A549 (cell line): ENCODE measurements at regions not wholly inside any gene's neighbourhood (a gene's known extent, or its start where the extent isn't known, plus 50 kb on each side); places are given as distances from the start of the nearest gene placed in this dataset.
A peak's percentile ranks its signal among the peaks of the same experiment; 100 is the strongest.

Experiments
- ATAC-seq, 2 experiments: fragments of 200-7000 bp in 1 of 2; fragments of >200 bp in 1 of 2; cut with Nextera tagmentation in 1 of 2; cut with Tn5 transposase in 1 of 2; 3 replicates each; pipeline versions ENCODE4 v1.8.0 to v1.9.1; 2018 to 2020; ENCODE audit warnings: mild to moderate bottlenecking in 1 of 2, moderate library complexity in 1 of 2
- CTCF ChIA-PET: fragments of 300-600 bp; sonication (Branson Sonifier 250); formaldehyde crosslinking; extraction: SDS; loops from one replicate; lab custom pipeline; 2021; ENCODE audit warnings: antibody characterized with exemption, inconsistent platforms; lab: Yijun Ruan, JAX
- POLR2A ChIA-PET: fragments of 350-600 bp; formaldehyde crosslinking; extraction: SDS; loops from one replicate; lab custom pipeline; 2021; ENCODE audit warnings: antibody characterized with exemption, inconsistent platforms; lab: Yijun Ruan, JAX
- DNase-seq, 2 experiments: peaks; one replicate each; pipeline versions ENCODE4 v3.0.0 to v3.0.0-alpha.2; 2011 to 2016; ENCODE audit warnings: low read depth in 1 of 2, low spot score in 1 of 2
- FAIRE-seq: peaks from 2 replicates; lab custom pipeline; 2011; peaks lifted over from hg19 to GRCh38; lab: Jason Lieb, UNC
- H3K27ac ChIP-seq, 2 experiments: fragments of >200 bp; sonication (Bioruptor Twin); formaldehyde crosslinking; 3 replicates each; pipeline ENCODE4 v1.5.1; 2016 to 2017
- H3K4me1 ChIP-seq: fragments of >200 bp; sonication (Bioruptor Twin); formaldehyde crosslinking; 3 replicates; pipeline ENCODE4 v1.6.1; 2016
- H3K4me2 ChIP-seq: fragments of >200 bp; sonication (Bioruptor Twin); formaldehyde crosslinking; 3 replicates; pipeline ENCODE4 v1.6.1; 2016
- H3K4me3 ChIP-seq: fragments of >200 bp; sonication (Bioruptor Twin); formaldehyde crosslinking; 3 replicates; pipeline ENCODE4 v1.5.1; 2016
- H3K9me3 ChIP-seq: fragments of >200 bp; sonication (Bioruptor Twin); formaldehyde crosslinking; 3 replicates; pipeline ENCODE4 v1.6.1; 2016
- ATOH8 ChIP-seq: fragments of 250-450 bp; sonication (Bioruptor Pico); IDR thresholded peaks from 2 replicates; pipeline ENCODE4 v1.5.0; 2020; ENCODE audit warnings: low read depth, mild to moderate bottlenecking, moderate library complexity
- BCL3 ChIP-seq: fragments of >200 bp; sonication (Bioruptor Twin); formaldehyde crosslinking; IDR thresholded peaks from 3 replicates; pipeline ENCODE4 v1.6.1; 2016
- CBX2 ChIP-seq: fragments of 200-600 bp; sonication (generic); IDR thresholded peaks from 2 replicates; pipeline ENCODE4 v1.6.1; 2016; ENCODE audit warnings: low read depth, mild to moderate bottlenecking, borderline replicate concordance
- CBX8 ChIP-seq: fragments of 200-600 bp; sonication (generic); IDR thresholded peaks from 2 replicates; pipeline ENCODE4 v1.6.1; 2016
- CHD4 ChIP-seq: fragments of 200-600 bp; sonication (generic); IDR thresholded peaks from 2 replicates; pipeline ENCODE4 v1.6.1; 2016; ENCODE audit warnings: antibody characterized with exemption, mild to moderate bottlenecking, borderline replicate concordance
- CTCF ChIP-seq: fragments of >200 bp; sonication (Bioruptor Twin); formaldehyde crosslinking; IDR thresholded peaks from 3 replicates; pipeline ENCODE4 v1.5.1; 2016
- E2F6 ChIP-seq: IDR thresholded peaks from 2 replicates; pipeline ENCODE4 v1.6.1; 2012; ENCODE audit warnings: low read depth, borderline replicate concordance
- EP300 ChIP-seq, 2 experiments: fragments of >200 bp; sonication (Bioruptor Twin); formaldehyde crosslinking; IDR thresholded peaks; 2 replicates in 1 of 2; 3 replicates in 1 of 2; pipeline ENCODE4 v1.6.1; 2016 to 2017
- ESRRA ChIP-seq: fragments of 150-350 bp; IDR thresholded peaks from 2 replicates; pipeline ENCODE4 v1.6.1; 2014; ENCODE audit warnings: mild to moderate bottlenecking, low read length, borderline replicate concordance
- FOXS1 ChIP-seq: fragments of 250-450 bp; sonication (Bioruptor Pico); IDR thresholded peaks from 2 replicates; pipeline ENCODE4 v1.5.0; 2020; ENCODE audit warnings: mild to moderate bottlenecking, moderate library complexity
- GATA3 ChIP-seq: IDR thresholded peaks from 2 replicates; pipeline ENCODE4 v1.6.1; 2012; ENCODE audit warnings: borderline replicate concordance
- HDAC2 ChIP-seq: fragments of 200-600 bp; sonication (generic); IDR thresholded peaks from 2 replicates; pipeline ENCODE4 v1.6.1; 2016
- HEYL ChIP-seq: fragments of 250-450 bp; sonication (Bioruptor Pico); IDR thresholded peaks from 2 replicates; pipeline ENCODE4 v1.8.0; 2021; ENCODE audit warnings: mild to moderate bottlenecking, moderate library complexity
- HMGXB4 ChIP-seq: fragments of 250-450 bp; sonication (Bioruptor Pico); IDR thresholded peaks from 2 replicates; pipeline ENCODE4 v1.5.0; 2021; ENCODE audit warnings: mild to moderate bottlenecking, moderate library complexity, borderline replicate concordance
- HOXB13 ChIP-seq: fragments of 250-450 bp; sonication (Bioruptor Pico); IDR thresholded peaks from 2 replicates; pipeline ENCODE4 v1.5.0; 2020; ENCODE audit warnings: low read depth, mild to moderate bottlenecking, moderate library complexity
- JUN ChIP-seq, 2 experiments: fragments of >200 bp; sonication (Bioruptor Twin); formaldehyde crosslinking; IDR thresholded peaks; 2 replicates in 1 of 2; 3 replicates in 1 of 2; pipeline ENCODE4 v1.6.1; 2016 to 2017
- JUNB ChIP-seq: fragments of >200 bp; sonication (Bioruptor Twin); formaldehyde crosslinking; IDR thresholded peaks from 2 replicates; pipeline ENCODE4 v1.6.1; 2016
- KDM5A ChIP-seq: fragments of 200-600 bp; sonication (generic); IDR thresholded peaks from 2 replicates; pipeline ENCODE4 v1.6.1; 2016; ENCODE audit warnings: antibody characterized with exemption, mild to moderate bottlenecking
- MAFK ChIP-seq: fragments of 450-650 bp; IDR thresholded peaks from 2 replicates; pipeline ENCODE4 v1.6.1; 2014; ENCODE audit not compliant: partially characterized antibody
- NFE2L2 ChIP-seq: fragments of 150-350 bp; conservative IDR thresholded peaks from 2 replicates; pipeline ENCODE4 v1.6.1; 2014; ENCODE audit warnings: low read length
- PHF8 ChIP-seq: fragments of 200-600 bp; sonication (generic); IDR thresholded peaks from 2 replicates; pipeline ENCODE4 v1.6.1; 2016; ENCODE audit warnings: low read depth, mild to moderate bottlenecking, antibody characterized with exemption, moderate library complexity, borderline replicate concordance
- REST ChIP-seq: fragments of 200-600 bp; sonication (generic); IDR thresholded peaks from 2 replicates; pipeline ENCODE4 v1.6.1; 2016; ENCODE audit warnings: antibody characterized with exemption, mild to moderate bottlenecking, moderate library complexity
- RNF2 ChIP-seq: fragments of 200-600 bp; sonication (generic); IDR thresholded peaks from 2 replicates; pipeline ENCODE4 v1.6.1; 2016; ENCODE audit warnings: low read depth, mild to moderate bottlenecking, antibody characterized with exemption, moderate library complexity, borderline replicate concordance
- WGBS: methylation state at CpG from one replicate; pipeline ENCODE4 v1.1.6; 2017; ENCODE audit errors: missing lambda C conversion rate; 5-methylcytosine and 5-hydroxymethylcytosine counted together

GRCh38 chr21:38958323-38958705, 152.6 kb downstream of the ETS2 start:
- ATAC-seq (no peak), DNase-seq (no peak)
- Histone ChIP-seq H3K27ac (peak overlapping the region; percentile 77 to 85), H3K4me2 (peak overlapping the region; percentile 61), H3K4me3 (no peak overlapping the region), H3K4me1 (peaks cover 38% of the 10 kb centered on the region), H3K9me3 (0 out of 3 replicates have a peak, but pooled peaks cover 10% of the 10 kb centered on the region)
- 80% methylated on average over 2 of the region's 3 CpGs for WGBS
- ChIA-PET POLR2A (no interaction called here), CTCF (interaction anchor here (0.8 to 1.4 kb wide), 2 partner anchors 15 to 38 kb away, joined by 3 to 4 read pairs; no protein-coding TSS in a partner anchor)
- no peak for TF ChIP-seq JUN (IDR thresholded peaks at IDR 0.05)
- no peak for TF ChIP-seq HOXB13 (CRISPR knock-in tag)
- no peak for TF ChIP-seq REST
- no peak for TF ChIP-seq ATOH8 (CRISPR knock-in tag)
- no peak for TF ChIP-seq CTCF
- TF ChIP-seq RNF2: no peak
- no peak for TF ChIP-seq HDAC2
- no peak for TF ChIP-seq GATA3
- TF ChIP-seq MAFK: no peak
- TF ChIP-seq E2F6: no peak
- TF ChIP-seq CBX8: no peak
- TF ChIP-seq HMGXB4 (CRISPR knock-in tag): no peak
- no peak for TF ChIP-seq NFE2L2
- TF ChIP-seq FOXS1 (CRISPR knock-in tag): no peak
- TF ChIP-seq ESRRA: no peak
- TF ChIP-seq, all 56 proteins: peak for 0
- FAIRE-seq: no peak

GRCh38 chr21:38957575-38958322, 152.0 kb downstream of the ETS2 start:
- FAIRE-seq: no peak
- Histone ChIP-seq H3K27ac (peak overlapping the region; percentile 77 to 85), H3K4me3 (no peak overlapping the region), H3K4me2 (peak overlapping the region; percentile 61; the same call in 2 of the 3 replicates), H3K4me1 (peaks cover 38% of the 10 kb centered on the region), H3K9me3 (0 out of 3 replicates have a peak, but pooled peaks cover 9% of the 10 kb centered on the region)
- WGBS: 49% methylated on average over 6 of the region's 6 CpGs
- no peak for DNase-seq
- ChIA-PET CTCF (interaction anchor here (0.5 to 1.4 kb wide), 3 partner anchors 14 to 502 kb away, joined by 3 to 4 read pairs (median 4); no protein-coding TSS in a partner anchor), POLR2A (no interaction called here)
- ATAC-seq: no peak
- TF ChIP-seq PHF8 (no peak), KDM5A (no peak), MAFK (no peak), EP300 (IDR thresholded peaks at IDR 0.05) (no peak), HEYL (CRISPR knock-in tag) (no peak), HMGXB4 (CRISPR knock-in tag) (no peak), CBX2 (no peak), JUNB (no peak), CHD4 (no peak), BCL3 (no peak)
